ENCODE measurements at regions not wholly inside any gene's neighbourhood (a gene's known extent, or its start where the extent isn't known, plus 50 kb on each side); places are given as distances from the start of the nearest gene placed in this dataset.

GRCh38 chr1:57789936-57790335, 366.1 kb upstream of the DAB1 start:
- TF ChIP-seq CTCF (IDR thresholded peaks at IDR 0.05; ENCODE audit: low read depth, low read length, missing input control) (no peak), GABPA (IDR thresholded peaks at IDR 0.05 in 1 of 2, conservative IDR thresholded peaks at IDR 0.05 in 1 of 2) (no peak), MAX (IDR thresholded peaks at IDR 0.05) (no peak), FOXA2 (IDR thresholded peaks at IDR 0.05) (no peak), SP1 (IDR thresholded peaks at IDR 0.05) (no peak)

Measured in liver (tissue), 3 donors.